ENCODE measurements at regions not wholly inside any gene's neighbourhood (a gene's known extent, or its start where the extent isn't known, plus 50 kb on each side); places are given as distances from the start of the nearest gene placed in this dataset.
"Not testable (repeated sequence)": the region's sequence is repeated elsewhere in the genome, so short reads cannot be mapped to it uniquely, and the experiment has no call there.

DNA sequence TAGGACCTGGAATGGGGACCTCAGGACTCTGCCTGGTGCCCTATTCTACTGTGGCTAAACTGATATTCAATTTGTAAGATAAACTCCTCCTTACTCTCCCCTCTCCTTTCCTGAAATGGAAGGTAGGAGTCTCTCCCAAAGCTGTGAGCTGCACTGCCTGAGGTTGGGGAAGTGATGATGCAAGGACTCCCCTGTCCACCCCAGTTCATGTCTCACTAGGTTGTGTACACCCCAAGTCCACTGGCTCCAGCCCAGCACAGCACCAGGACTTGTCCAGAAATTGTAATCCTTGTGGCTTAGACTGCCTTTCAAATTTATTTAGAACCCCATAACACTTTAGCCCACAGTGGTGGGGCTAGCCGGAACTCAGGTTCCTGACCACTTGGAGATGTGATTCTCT, 247.2 kb upstream of the CTBP2 start:
- H3K27ac ChIP-seq = no peak overlapping the region
- TF ChIP-seq, protein P1, sequence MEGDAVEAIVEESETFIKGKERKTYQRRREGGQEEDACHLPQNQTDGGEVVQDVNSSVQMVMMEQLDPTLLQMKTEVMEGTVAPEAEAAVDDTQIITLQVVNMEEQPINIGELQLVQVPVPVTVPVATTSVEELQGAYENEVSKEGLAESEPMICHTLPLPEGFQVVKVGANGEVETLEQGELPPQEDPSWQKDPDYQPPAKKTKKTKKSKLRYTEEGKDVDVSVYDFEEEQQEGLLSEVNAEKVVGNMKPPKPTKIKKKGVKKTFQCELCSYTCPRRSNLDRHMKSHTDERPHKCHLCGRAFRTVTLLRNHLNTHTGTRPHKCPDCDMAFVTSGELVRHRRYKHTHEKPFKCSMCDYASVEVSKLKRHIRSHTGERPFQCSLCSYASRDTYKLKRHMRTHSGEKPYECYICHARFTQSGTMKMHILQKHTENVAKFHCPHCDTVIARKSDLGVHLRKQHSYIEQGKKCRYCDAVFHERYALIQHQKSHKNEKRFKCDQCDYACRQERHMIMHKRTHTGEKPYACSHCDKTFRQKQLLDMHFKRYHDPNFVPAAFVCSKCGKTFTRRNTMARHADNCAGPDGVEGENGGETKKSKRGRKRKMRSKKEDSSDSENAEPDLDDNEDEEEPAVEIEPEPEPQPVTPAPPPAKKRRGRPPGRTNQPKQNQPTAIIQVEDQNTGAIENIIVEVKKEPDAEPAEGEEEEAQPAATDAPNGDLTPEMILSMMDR (conservative IDR thresholded peaks at IDR 0.05) = no peak

DNA sequence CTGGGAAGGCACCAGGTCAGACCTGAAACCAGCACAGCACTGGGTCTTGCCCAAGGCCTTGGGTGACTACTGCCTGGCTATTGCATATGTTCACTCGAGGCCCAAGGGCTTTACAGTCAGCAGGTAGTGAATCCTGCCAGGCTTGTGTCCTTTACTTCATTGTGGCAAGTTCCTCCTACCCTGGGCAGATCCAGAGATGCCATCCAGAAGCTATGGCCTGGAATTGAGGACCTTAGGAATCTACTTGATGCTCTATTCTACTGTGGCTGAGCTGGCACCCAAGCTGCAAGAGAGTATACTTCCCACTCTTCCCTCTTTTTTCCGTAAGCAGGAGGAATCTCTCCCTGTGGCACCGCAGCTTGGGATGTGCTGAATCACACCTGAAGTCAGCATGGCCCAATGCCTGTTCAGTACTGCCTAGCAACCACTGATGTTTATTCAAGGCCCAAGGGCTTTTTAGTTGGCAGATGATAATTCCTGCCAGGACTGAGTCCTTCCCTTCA, 246.7 kb upstream of the CTBP2 start:
- TF ChIP-seq, protein P1 (conservative IDR thresholded peaks at IDR 0.05) = no peak
- H3K27ac ChIP-seq = no peak overlapping the region

DNA sequence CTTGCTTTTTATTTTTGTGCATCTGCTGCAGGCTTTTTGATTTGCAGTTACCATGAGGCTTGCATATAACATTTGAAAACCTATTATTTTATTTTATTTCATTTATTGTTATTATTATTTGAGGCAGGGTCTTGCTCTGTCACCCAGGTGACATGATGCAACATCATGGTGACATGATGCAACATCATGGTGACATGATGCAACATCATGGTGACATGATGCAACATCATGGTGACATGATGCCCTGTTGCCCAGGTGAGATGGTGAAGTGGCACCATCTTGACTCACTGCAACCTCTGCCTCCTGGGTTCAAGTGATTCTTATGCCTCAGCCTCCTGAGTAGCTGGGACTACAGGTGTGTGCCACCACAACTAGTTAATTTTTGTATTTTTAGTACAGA, 244.5 kb upstream of the CTBP2 start:
- not testable (repeated sequence) for H3K27ac ChIP-seq

DNA sequence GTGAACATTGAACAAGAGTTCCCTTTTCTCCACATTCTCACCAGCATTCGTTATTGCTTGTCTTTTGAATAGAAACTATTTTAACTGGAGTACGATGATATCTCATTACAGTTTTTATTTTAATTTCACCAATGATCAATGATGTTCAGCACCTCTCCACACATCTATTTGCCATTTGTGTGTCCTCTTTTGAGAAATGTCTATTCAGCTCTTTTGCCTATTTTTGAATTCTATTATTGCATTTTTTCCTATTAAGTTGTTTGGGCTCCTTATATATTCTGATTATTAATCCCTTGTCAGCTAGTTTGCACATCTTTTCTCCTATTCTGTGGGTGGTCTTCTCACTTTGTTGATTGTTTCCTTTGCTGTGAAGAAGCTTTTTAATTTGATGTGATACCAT, 241.1 kb upstream of the CTBP2 start:
- TF ChIP-seq, protein P1 (conservative IDR thresholded peaks at IDR 0.05) = no peak
- no peak overlapping the region for H3K27ac ChIP-seq

DNA sequence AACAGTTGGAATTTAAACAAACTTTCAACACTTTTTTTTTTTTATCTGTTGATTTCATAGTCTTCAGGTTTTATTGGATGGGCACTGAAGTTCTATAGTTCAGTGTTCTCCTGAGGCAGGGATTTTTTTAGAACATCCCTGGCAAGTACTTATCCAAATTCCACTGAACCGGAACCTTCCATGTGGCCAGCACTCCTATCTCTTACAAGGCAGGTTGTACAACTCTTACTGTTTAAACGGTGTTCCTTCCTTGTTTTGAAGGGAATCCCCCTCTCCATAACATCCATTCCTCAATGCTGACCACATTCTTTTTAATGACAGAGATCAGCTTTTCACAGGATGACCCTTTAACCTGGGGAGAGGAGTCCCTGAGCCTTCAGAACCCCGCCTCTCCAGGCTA, 238.9 kb upstream of the CTBP2 start:
- TF ChIP-seq, protein P1 (conservative IDR thresholded peaks at IDR 0.05) = no peak

DNA sequence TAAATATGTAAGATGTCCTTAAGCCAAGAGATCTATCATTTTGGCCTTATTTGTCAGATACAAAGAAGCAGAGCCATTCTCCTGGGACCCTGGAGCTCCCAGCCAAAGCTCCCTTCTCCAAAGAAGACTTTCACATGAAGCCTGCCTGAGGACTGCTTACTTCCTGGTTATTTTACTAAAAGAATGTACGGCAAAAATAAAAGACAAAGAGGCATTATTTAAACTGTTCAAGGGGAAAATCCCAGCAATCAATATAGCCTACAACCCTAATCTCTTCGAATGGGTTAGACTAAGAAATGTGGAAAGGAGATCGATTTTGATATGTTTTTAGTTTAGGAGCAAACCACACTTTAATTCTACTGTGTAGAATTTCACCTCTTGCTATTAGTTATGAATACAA, 237.9 kb upstream of the CTBP2 start:
- TF ChIP-seq, protein P1 (conservative IDR thresholded peaks at IDR 0.05) = no peak

More for the DNA sequence above, 238.9 kb upstream of the CTBP2 start:
- peak overlapping the region; percentile 68 for H3K27ac ChIP-seq

GRCh38 chr10:125397608-125398007, 237.2 kb upstream of the CTBP2 start:
- TF ChIP-seq, protein P1 (conservative IDR thresholded peaks at IDR 0.05) = no peak

More for the DNA sequence above, 237.9 kb upstream of the CTBP2 start:
- H3K27ac ChIP-seq = no peak overlapping the region; the same call in 1 of the 2 replicates

DNA sequence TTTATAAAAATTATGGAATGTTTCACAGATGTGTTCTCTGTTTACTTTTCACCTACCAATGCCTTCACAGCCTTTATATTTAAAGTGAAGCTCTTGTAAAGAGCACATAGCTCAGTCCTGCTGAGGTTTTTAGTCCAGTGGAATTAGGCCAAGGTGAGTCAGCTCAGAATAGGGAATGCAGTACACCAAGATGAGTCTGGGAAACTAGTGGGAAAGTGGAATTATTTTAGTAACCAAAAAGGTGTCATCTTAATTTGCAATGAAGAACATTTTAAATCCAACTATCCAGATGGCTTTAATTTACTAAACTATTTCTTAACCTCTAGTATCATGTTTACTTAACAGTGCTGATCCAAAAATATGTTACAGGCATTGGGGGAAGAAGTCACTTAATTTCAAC, 236.3 kb upstream of the CTBP2 start:
- no peak overlapping the region for H3K27ac ChIP-seq
- TF ChIP-seq, protein P1 (conservative IDR thresholded peaks at IDR 0.05) = no peak

More at GRCh38 chr10:125397608-125398007, 237.2 kb upstream of the CTBP2 start:
- H3K27ac ChIP-seq = no peak overlapping the region

Measured in VCaP (cell line).